Activated CD8-positive, alpha-beta memory T cell treated with anti-CD3 and anti-CD28 coated beads, Interleukin-2, amount 50 U/mL, for 48 hours (primary cell): ENCODE measurements at regions not wholly inside any gene's neighbourhood (a gene's known extent, or its start where the extent isn't known, plus 50 kb on each side); places are given as distances from the start of the nearest gene placed in this dataset.
"Not testable (repeated sequence)": the region's sequence is repeated elsewhere in the genome, so short reads cannot be mapped to it uniquely, and the experiment has no call there.

Experiments
- DNase-seq: peaks from one replicate; pipeline ENCODE4 v3.0.0-alpha.2; 2020

DNA sequence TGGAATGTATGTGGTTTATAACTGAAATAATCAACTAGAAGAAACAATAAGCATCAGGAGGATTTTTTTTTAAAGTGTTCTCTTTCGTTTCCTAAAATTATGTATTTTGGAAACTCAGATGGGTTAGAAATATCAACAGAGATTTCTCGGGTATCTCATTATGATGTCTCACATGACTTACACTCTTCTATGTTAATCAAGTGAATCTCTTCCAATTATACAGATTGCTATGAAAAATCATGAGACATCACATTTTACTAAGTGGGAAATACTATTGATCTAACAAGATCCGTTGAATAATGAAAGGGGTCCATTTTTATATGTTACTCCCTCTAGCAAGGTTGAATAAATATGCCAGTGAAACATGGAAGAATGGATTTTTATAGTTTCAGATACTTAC, 54.7 kb upstream of the NRIP1 start:
- DNase-seq = no peak

DNA sequence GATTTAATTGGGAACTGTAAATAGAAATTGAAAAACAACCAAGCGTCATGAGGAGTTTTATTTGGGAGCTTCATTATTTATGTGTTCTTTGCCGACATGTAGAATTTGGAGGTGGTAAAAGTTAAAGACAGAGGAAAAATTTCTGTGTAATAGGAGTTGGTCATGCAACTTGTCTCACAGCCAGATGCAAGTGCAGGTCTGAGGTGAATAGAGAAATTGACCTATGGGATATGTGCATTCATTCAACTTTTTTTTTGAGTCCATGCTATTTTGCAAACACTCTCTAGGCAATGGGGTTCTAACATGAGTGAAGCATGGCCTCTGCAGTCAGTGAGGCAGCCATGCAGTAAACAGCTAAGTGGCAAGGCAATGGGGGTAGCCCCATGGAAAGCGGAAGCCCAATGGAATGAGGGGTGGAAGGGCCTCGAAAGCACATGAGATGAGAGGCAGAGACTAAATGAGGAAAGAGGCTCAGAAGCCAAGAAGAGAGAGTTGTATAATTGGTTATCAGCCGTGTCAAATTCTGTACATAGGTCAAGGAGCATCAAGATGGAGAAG, 56.4 kb upstream of the NRIP1 start:
- DNase-seq = no peak

DNA sequence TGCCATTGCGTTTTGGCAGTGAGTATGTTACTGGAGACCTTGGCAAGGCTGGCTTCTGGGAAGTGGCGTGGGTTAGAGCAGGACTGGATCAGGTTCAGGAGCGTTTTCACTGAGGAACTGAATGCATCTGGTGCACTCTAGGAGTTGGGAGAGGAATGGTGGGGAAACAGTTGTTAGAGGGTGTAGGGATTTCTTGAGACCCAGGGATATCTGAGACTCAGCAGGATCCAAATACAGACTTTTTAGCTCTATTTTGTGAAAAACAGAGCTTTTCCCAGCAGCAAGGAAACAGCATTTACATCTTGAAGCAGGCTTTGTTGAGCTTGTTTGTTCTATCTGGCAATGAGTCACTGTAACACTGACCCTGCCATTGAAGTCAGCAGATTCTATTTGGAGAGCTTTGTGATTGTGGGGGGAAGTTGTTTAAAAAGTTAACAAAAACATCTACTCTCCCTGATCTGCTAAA, 56.9 kb upstream of the NRIP1 start:
- no peak for DNase-seq

DNA sequence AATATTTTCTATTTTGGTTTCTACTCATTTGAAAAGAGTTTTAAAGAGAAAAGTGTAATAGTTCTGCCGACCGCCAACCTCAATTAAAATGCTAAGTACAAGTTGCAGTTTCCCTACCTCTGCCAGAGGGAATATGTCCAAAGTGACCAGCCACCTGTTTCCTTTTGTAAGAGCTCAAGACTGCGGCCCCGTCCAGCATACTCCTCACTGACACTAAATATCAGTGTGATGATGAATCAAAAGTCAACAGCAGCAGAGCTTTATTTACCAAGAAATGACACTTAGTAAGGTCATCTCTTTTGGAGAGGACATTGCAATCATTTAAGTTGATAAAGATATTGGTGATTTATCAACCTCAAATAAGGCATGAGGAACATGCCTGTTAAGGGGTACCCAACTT, 57.4 kb upstream of the NRIP1 start:
- no peak for DNase-seq

DNA sequence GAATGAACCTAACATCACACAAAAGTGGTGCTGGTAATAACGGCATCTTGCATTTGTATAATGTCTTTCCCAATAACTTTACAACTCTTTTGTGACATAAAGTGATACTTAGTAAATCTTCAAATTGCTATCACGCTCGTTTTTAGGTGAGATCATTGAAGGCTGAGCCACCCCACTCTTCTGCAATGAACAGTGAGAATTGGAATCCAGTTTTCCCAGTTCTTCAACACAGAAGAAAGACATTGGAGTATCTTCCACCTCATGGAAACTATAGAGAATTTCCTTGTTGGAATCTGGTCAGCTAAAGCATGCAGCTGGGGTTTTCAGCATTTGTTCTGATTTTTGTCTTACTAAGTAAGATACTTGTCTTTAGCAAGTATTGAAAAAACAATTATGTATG, 59.9 kb upstream of the NRIP1 start:
- no peak for DNase-seq

DNA sequence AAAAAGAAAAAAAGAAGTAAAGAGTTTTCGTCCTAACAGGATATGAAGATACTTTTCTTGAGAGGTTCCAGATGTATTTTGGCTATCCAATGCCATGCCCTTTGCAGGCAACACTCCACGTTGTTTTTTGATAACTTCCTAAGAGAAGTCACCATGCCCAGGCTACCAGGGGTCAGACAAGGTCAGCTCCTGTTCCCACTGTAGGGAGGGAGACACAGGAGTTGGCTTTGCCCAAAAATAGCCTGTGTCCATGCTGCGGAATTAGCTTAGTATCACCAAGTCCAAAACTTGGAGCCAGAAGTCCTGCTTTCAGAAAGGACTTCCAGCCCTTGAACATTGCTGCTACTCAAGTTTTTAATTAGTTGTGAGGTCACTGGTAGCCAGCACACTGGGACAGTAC, 62.1 kb upstream of the NRIP1 start:
- DNase-seq = no peak

DNA sequence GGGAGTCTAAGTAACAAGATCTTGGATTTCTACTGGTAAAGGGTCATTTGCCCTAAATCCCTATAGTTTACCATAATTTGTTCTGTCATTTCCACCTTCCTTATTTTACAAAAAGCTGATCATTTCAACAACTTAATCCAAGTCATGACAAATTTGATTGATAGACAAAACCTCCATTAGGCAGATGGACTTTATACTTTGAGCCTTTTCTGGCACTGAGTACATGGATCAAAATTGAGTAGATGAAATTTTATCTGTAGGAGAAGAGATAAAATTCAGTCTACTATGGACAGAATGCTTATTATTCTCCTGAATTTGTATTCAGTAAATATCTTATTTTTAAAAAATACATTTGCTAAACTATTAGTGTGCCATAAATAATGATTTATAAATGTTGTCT, 62.6 kb upstream of the NRIP1 start:
- no peak for DNase-seq

DNA sequence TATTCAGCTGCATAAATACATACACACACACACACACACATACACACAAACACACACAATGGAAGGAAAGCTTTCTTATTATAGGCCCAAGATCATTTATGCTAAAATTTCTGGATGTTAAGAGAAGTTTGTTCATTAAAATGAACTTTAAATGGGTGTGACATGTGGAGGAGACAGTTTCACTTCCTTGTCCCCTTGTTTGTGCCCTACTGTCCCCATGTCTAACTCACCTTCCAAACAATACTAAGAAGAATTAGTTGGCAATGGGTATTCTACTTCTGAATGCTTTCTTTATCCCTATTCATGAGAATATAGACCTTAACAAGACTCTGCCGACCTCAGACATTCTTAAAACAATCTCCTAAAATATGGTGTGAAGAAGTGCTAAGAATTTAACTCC, 63.5 kb upstream of the NRIP1 start:
- DNase-seq = no peak

DNA sequence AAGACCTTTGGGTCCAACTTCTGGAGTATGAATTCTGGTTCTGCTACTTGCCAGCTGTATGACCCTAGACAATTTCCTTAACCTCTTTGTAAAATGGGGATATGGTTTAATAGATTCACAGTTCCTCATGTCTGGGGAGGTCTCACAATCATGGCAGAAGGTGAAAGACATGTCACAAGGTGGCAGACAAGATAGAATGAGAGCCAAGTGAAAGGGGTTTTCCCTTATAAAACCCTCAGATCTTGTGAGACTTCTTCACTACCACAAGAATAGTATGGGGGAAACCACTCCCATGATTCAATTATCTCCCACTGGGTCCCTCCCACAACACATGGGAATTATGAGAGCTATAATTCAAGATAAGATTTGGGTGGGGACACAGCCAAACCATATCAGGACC, 63.9 kb upstream of the NRIP1 start:
- not testable (repeated sequence) for DNase-seq

DNA sequence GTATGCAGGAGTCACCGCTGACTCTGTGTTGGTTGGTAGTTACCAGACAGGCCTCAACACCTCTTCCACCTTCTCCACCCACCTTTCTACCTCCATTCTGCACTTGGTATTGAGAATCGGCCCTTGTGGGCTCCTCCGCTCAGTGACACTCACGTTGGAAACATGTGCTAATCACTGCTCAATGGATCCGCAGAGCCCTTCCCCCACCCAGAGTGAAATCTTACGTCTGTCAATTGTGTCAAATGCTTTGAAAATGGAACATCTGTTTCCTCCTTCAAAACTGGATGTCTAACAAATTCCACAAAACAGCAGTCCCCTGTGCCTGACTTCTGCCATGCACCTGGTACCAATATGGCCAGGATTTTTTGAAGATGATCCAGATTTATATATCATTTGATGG, 65.5 kb upstream of the NRIP1 start:
- DNase-seq = no peak

DNA sequence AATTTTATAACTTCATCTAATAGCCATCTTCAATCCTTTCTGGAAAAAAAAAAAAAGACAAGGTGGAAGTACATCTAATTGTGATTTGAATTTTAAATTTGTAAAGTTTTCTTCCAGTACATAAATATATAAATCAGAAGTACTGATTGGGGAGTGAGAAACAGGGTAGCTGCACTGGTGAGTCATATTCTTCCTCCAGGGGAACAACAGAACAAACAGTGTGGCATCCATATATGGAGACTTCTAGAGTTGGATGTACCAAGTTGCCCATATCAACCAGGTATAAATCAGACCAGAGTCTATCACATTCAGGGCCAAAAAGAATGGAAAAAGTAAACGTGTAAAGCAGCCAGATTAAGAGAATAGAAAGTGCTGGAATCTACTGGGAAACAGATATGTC, 66.0 kb upstream of the NRIP1 start:
- no peak for DNase-seq

DNA sequence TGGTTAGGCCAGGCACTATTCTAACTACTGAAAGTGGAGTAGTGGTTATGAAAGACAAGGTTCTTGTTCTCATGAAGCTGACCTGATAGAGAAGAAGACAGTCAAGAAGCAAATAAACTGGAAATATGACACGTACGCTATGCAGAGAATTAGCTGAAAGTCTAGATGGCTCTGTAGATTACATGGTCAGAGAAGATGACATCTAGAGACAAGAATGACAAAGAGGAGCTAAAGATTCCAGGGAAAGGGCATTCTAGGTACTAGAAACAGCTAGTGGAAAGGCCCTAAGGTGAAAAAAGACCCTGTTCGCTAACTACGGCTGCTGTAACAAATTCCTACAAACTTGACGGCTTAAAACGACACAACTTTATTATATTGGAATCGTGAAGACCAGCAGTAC, 68.0 kb upstream of the NRIP1 start:
- DNase-seq = no peak

DNA sequence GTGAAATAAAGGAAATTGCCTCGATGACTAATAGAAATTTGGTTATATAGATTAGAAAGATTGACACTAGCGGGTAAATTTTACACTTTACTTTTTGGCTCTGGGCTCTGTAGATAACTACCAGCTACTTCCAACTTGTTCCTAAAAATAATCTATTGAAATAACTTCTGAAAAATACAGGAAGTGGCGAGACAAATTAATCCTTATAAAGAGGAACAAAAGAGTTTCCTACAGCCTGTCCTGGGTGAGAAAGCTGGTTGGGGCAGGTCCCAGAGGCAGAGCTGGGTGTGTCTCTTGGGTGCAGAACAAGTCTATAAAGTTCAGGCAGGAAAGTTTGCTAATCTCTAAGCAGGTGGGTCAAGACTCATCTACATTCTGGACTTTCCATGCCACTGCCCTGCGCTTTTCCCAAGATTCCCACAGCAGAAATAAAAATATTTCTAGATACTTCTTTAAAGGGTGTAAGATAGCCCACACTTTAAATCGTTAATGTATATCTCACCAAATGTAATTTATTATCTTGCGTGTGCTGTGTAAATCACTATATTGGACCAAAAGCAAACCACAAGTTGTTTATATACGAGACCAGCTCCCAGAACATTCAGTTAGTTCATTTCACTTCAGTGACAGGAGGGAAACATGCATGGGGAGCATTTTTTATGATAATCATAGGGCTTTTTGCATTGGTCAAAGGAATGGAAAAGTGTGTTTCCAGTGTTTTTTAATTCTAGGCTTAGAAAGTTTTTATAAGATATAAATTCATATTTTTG, 70.1 kb upstream of the NRIP1 start:
- no peak for DNase-seq

DNA sequence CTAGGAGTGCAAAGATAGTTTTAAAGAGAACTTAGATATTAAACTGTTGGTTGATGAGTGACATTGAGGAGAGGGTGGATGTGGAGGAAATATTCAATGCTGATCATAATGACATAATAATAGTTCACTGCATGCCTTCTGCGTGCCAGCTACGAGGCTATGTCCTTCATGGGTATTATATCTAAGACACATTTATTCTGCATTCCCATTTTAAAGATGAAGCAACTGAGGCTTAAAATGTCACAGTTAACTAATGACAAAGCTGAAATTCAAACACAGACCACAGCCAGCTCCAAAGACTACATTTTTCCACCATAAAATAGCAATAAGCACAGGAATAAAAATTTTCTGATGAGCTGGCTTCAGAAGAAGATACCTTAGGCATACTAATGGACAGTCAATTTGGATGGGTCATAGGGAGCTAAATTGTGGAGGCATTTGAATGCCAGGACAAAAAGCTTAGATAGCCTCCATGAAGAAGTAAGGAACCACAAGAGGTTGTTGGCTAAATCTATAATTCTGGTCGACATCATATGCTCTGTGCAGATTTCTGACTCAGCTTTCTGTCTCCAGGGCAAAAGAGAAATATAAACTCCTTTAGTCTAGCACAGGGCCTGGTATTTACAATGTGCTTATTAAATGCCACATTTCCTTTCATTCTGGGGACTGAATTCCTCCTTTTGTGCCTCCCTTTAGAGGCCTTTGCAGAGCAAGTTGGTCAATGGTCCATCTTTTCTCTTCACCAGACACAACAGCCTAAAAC, 71.2 kb upstream of the NRIP1 start:
- DNase-seq = no peak

DNA sequence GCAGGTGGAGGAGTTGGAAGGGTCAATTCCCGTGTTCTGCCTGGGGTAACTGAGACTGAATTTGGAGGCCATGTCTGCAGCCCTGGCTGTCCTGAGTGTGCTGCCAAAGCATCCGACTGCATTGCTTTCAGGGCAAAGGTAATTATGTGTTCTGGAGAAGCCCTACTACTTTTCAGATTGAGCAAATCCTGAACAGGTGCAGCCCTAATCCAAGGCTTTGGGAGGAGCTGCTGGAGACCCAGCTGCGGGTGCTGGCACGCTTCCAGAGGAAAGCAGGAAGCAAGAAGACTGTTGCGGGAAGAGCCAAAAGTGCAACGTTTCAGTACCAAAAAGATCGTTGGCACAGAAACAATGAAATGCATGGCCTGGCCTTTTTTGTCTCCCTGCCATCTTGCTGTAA, 73.7 kb upstream of the NRIP1 start:
- no peak for DNase-seq

DNA sequence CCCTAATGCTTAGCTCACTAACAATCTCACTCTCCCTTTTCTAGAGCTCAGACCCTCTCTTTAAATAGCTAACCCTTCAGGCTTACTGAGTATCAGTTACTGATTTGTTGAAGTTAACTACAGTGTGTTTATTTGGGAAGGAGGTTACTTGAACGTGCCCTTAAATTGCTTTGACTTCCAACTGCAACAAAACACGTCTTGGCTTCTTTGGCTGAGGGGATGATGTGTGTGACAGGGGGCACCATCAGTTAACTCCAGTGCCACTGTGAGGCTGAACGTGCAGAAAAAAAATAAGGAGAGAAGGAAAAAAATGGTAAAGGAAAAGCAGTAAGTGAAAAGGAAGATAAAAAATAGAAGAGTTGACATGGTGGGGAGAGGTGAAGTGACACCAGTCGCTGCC, 75.1 kb upstream of the NRIP1 start:
- no peak for DNase-seq

DNA sequence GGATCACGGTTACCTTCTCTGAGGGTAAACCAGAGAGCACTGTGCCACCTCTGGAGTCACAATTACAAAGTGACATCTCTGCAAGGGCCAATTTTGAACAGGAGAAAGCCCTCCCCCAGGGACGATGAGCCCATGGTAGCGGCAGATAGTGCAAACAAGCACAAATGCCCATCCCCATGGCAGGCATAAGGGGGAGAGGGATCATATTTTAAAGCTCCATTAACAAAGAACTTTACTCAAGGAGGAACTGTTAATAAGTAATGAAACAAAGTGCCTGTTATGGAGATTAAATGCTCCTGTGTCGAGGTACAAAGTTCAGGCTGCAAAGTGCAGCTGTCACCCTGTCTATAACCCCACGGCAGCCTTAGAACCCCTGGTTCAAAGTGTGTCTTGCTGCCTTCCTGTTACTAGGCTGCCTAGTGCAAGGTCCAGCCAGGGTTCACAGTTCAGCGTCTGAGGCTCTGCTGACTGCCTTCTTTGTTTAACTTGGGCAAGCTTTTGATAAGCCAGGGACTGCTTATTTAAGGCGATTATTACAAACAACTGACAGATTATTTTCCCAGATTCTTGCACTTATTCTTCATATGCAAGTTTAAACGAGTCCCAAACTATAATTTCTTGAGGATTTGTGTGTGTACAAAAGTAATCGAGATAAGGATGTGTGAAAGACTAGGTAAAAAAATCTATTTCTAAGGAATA, 75.7 kb upstream of the NRIP1 start:
- no peak for DNase-seq

DNA sequence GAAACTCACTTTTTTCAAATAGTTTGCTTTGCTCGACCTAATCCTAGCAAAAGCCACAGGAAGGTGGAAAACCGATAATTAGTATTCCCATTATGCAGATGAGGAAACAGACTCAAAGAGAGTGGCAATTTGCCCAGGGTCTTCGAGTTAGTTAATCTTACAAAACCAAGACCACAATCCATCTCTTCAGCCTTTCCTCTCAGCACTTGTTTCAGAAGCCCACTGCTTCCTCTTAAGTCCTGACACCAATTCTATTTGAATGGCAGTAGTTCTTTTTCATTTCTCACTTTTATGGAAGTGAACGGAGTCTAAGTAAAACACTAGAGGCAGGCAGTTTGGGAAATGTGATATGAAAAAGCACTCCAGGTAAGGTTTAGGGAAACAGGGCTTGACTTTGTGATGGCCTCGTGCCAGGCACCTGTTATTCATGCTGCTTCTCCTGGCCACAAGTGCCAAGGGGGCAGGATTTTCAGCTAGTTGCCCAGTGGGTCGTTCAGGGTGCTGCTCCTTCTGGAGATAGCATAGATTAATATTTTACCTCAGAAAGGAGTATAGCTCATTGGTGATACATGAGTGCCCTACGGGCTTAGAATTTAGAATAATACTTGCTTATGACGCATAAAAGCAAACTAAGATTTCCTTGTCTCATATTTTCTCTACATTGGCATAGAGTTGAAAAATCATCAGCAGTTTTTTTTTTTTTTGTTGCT, 76.6 kb upstream of the NRIP1 start:
- no peak for DNase-seq

DNA sequence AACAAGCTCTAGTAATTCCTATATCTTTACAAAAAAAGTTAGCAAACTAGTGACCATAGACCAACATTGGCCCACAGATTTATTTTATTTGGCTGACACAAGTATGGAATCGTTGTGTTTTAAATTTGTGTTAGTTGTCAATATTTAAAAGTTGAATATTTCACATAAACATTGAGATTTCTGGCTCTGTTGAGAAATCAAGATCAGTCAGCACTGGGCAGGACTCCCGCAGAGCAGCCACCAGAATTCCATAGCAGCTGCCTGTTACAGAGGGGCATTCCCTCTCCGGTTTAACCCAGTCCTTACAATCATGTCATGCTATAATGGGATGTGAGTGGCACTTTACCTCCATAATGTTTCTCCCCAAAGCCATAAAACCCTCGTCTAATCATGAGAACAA, 79.2 kb upstream of the NRIP1 start:
- DNase-seq = no peak

DNA sequence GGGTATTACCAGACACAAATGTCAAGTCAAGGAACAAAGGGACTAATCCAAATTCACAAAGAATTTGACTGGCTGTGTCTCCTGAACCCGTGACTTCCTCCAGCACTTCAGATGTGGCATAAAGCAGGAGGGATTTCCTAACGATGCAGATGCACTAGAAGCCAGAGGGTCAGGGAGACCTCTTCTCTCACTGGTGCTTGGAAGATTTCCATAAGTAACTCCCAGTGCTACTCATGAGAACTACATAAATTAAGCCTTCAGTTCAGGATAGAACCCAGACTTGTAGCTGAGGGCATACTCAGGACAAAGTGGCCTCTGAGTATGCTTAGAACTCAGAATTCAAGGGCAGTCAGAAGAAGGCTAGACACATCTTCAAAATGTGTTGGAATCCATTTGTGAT, 83.6 kb upstream of the NRIP1 start:
- DNase-seq = no peak

DNA sequence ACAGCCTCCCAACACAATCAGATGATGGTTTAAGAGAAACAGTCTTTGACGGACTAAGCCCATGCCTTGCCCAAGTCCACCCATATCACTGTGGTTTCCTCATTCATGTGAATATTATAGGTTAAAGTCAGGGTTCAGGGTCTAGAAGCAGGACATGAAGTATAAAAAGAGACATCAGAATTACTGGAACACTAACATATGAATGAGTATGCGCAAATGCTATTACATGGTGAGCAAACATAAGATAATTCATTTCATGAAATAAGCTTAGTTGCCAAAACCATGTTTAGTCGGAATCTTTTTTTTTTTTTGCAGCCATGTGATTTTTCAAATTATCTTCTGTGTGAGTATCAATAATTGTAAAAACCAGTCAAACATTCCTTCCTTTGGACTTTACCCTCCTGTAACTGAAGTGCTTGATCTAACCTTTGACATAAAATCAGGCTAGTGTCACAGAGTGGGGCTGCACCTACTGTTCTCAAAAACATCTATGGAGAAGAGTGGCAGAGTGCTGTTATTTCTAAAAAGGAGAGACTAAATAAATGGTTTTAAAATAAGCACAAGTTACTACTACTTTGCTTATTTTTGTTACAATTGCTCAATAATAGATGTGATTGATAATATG, 84.9 kb upstream of the NRIP1 start:
- no peak for DNase-seq

DNA sequence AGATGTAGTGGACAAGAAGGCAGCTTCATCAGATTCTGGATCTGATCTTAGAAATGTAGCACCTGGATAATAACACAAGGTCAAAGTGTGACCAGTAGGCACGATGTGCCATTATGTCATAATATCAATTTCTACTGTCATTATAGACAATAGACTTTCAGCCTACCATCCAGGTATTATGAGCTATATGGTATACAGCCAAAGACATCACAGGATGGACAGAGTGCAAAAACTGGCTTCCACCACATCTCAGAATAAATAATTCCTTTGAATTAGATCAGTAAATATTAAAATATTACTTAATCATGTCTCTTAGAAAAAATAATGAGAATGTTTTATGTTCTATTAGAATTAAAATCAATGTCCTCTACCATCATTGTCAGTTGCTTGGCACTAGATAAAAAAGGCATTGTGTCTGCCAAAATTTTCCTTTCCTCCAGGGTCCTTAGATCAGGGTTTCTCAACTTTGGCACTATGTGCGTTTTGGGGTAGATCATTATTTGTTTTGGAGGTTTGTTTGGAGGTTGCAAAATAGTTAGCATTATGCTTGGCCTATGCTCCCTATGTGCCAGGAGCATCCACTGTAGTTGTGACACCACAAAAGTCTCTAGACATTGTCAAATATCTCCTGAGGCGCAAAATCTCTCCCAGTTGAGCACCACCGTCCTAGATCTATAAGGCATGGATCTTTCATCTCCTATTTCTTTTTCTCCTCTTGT, 86.7 kb upstream of the NRIP1 start:
- DNase-seq = no peak
